Liver (tissue), 8 donors: ENCODE measurements at regions not wholly inside any gene's neighbourhood (a gene's known extent, or its start where the extent isn't known, plus 50 kb on each side); places are given as distances from the start of the nearest gene placed in this dataset.

Source experiments
- DNase-seq: peaks from one replicate; pipeline ENCODE4 v3.0.0-alpha.2; 2017; ENCODE audit warnings: low spot score
- H3K27ac ChIP-seq, 2 donors: one replicate each; pipeline ENCODE4 v1.7.0; 2013; ENCODE audit warnings: inconsistent platforms in 2 of 2, low read length in 2 of 2, control low read depth in 1 of 2, low read depth in 1 of 2, mild to moderate bottlenecking in 1 of 2
- H3K27me3 ChIP-seq, 4 donors: one replicate each; pipeline versions ENCODE4 v1.6.1 to v1.7.0; 2013; ENCODE audit warnings: low read length in 3 of 4, inconsistent platforms in 1 of 4, mild to moderate bottlenecking in 1 of 4, moderate library complexity in 1 of 4; ENCODE audit not compliant: control insufficient read depth in 4 of 4, insufficient read depth in 4 of 4
- H3K36me3 ChIP-seq, 4 donors: one replicate each; pipeline versions ENCODE4 v1.6.1 to v1.7.0; 2013; ENCODE audit warnings: low read length in 3 of 4, mild to moderate bottlenecking in 3 of 4, low read depth in 1 of 4, moderate library complexity in 1 of 4; ENCODE audit not compliant: control insufficient read depth in 4 of 4, insufficient read depth in 3 of 4
- H3K4me1 ChIP-seq, 4 donors: one replicate each; pipeline versions ENCODE4 v1.6.1 to v1.7.0; 2013; ENCODE audit warnings: low read length in 3 of 4, mild to moderate bottlenecking in 3 of 4, moderate library complexity in 1 of 4; ENCODE audit not compliant: control insufficient read depth in 4 of 4, insufficient read depth in 4 of 4
- H3K4me3 ChIP-seq, 3 donors: one replicate each; pipeline versions ENCODE4 v1.6.1 to v1.7.0; 2013; ENCODE audit warnings: low read length in 3 of 3, control low read depth in 1 of 3, low read depth in 1 of 3, mild to moderate bottlenecking in 1 of 3
- H3K9ac ChIP-seq, 2 donors: one replicate each; pipeline ENCODE4 v1.7.0; 2013; ENCODE audit warnings: low read length in 2 of 2, mild to moderate bottlenecking in 2 of 2, moderate library complexity in 2 of 2, control low read depth in 1 of 2, low read depth in 1 of 2
- H3K9me3 ChIP-seq, 4 donors: one replicate each; pipeline versions ENCODE4 v1.6.1 to v1.7.0; 2013; ENCODE audit warnings: low read length in 3 of 4; ENCODE audit not compliant: control insufficient read depth in 4 of 4
- ATF3 ChIP-seq: IDR thresholded peaks from 2 replicates; pipeline ENCODE4 v1.6.1; 2016; ENCODE audit warnings: antibody characterized with exemption
- CTCF ChIP-seq: fragments of 150-350 bp; IDR thresholded peaks from 2 replicates; pipeline ENCODE4 v1.5.1; 2017; ENCODE audit warnings: improper control_type of control experiment, low read depth, low read length; ENCODE audit not compliant: missing input control
- EGR1 ChIP-seq, 2 donors: IDR thresholded peaks; 2 replicates each; pipeline ENCODE4 v1.6.1; 2016 to 2018; ENCODE audit warnings: antibody characterized with exemption in 2 of 2, low read depth in 2 of 2
- FOXA1 ChIP-seq: IDR thresholded peaks from 2 replicates; pipeline ENCODE4 v1.6.1; 2016; ENCODE audit warnings: antibody characterized with exemption
- FOXA2 ChIP-seq: IDR thresholded peaks from 2 replicates; pipeline ENCODE4 v1.6.1; 2016; ENCODE audit warnings: antibody characterized with exemption
- GABPA ChIP-seq, 2 donors: IDR thresholded peaks in 1 of 2; conservative IDR thresholded peaks in 1 of 2; 2 replicates each; pipeline ENCODE4 v1.6.1; 2016; ENCODE audit warnings: antibody characterized with exemption in 2 of 2, mild to moderate bottlenecking in 1 of 2, moderate library complexity in 1 of 2
- HNF4A ChIP-seq, 2 donors: conservative IDR thresholded peaks; 2 replicates each; pipeline ENCODE4 v1.6.1; 2016; ENCODE audit warnings: antibody characterized with exemption in 2 of 2, mild to moderate bottlenecking in 2 of 2
- HNF4G ChIP-seq: IDR thresholded peaks from 2 replicates; pipeline ENCODE4 v1.6.1; 2016; ENCODE audit warnings: antibody characterized with exemption
- JUND ChIP-seq, 2 donors: IDR thresholded peaks; 2 replicates each; pipeline ENCODE4 v1.6.1; 2016; ENCODE audit warnings: antibody characterized with exemption in 2 of 2
- MAX ChIP-seq: IDR thresholded peaks from 2 replicates; pipeline ENCODE4 v1.6.1; 2016; ENCODE audit warnings: antibody characterized with exemption
- NR2F2 ChIP-seq: IDR thresholded peaks from 2 replicates; pipeline ENCODE4 v1.6.1; 2016; ENCODE audit warnings: antibody characterized with exemption
- RAD21 ChIP-seq, 2 donors: IDR thresholded peaks; 2 replicates each; pipeline ENCODE4 v1.6.1; 2016; ENCODE audit warnings: antibody characterized with exemption in 2 of 2, mild to moderate bottlenecking in 2 of 2
- RXRA ChIP-seq, 2 donors: IDR thresholded peaks; 2 replicates each; pipeline ENCODE4 v1.6.1; 2017 to 2018; ENCODE audit warnings: antibody characterized with exemption in 2 of 2, mild to moderate bottlenecking in 1 of 2
- SP1 ChIP-seq: IDR thresholded peaks from 2 replicates; pipeline ENCODE4 v1.6.1; 2018; ENCODE audit warnings: antibody characterized with exemption, mild to moderate bottlenecking
- TAF1 ChIP-seq: conservative IDR thresholded peaks from 2 replicates; pipeline ENCODE4 v1.6.1; 2016; ENCODE audit warnings: antibody characterized with exemption, mild to moderate bottlenecking
- YY1 ChIP-seq: IDR thresholded peaks from 2 replicates; pipeline ENCODE4 v1.6.1; 2016; ENCODE audit warnings: antibody characterized with exemption, mild to moderate bottlenecking
- ZBTB33 ChIP-seq: IDR thresholded peaks from 2 replicates; pipeline ENCODE4 v1.6.1; 2016; ENCODE audit warnings: antibody characterized with exemption
- WGBS: extraction: QIAGEN DNeasy Blood & Tissue Kit; methylation state at CpG from one replicate; pipeline ENCODE4 v1.1.7; 2013; 5-methylcytosine and 5-hydroxymethylcytosine counted together
- TF ChIP-seq, protein P1 (sequence below): IDR thresholded peaks from 2 replicates; pipeline ENCODE4 v1.6.1; 2016; ENCODE audit warnings: antibody characterized with exemption, mild to moderate bottlenecking
- donor health status: healthy.
- donor health status: healthy.
- donor health status: healthy.
- donor health status: healthy.
- donor health status: healthy.

GRCh38 chr6:4678506-4679300 lies 97.5 kb upstream of the CDYL start:
- no peak for DNase-seq
- Histone ChIP-seq H3K9me3 (no peaks in the 10 kb centered on the region), H3K9ac (no peak overlapping the region), H3K4me3 (no peak overlapping the region), H3K27me3 (peaks cover 0 to 2% (median under 1%) of the 10 kb centered on the region in 4 donors), H3K27ac (no peak overlapping the region), H3K4me1 (no peaks in the 10 kb centered on the region), H3K36me3 (no peaks in the 10 kb centered on the region)
- 79% methylated on average over 7 of the region's 7 CpGs for WGBS
- TF ChIP-seq ATF3 (no peak), NR2F2 (no peak), MAX (no peak), HNF4G (no peak), FOXA2 (no peak), EGR1 (IDR thresholded peaks at IDR 0.05; ENCODE audit: low read depth in 2 of 2) (no peak)
- TF ChIP-seq, protein P1, sequence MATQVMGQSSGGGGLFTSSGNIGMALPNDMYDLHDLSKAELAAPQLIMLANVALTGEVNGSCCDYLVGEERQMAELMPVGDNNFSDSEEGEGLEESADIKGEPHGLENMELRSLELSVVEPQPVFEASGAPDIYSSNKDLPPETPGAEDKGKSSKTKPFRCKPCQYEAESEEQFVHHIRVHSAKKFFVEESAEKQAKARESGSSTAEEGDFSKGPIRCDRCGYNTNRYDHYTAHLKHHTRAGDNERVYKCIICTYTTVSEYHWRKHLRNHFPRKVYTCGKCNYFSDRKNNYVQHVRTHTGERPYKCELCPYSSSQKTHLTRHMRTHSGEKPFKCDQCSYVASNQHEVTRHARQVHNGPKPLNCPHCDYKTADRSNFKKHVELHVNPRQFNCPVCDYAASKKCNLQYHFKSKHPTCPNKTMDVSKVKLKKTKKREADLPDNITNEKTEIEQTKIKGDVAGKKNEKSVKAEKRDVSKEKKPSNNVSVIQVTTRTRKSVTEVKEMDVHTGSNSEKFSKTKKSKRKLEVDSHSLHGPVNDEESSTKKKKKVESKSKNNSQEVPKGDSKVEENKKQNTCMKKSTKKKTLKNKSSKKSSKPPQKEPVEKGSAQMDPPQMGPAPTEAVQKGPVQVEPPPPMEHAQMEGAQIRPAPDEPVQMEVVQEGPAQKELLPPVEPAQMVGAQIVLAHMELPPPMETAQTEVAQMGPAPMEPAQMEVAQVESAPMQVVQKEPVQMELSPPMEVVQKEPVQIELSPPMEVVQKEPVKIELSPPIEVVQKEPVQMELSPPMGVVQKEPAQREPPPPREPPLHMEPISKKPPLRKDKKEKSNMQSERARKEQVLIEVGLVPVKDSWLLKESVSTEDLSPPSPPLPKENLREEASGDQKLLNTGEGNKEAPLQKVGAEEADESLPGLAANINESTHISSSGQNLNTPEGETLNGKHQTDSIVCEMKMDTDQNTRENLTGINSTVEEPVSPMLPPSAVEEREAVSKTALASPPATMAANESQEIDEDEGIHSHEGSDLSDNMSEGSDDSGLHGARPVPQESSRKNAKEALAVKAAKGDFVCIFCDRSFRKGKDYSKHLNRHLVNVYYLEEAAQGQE = no peak

DNA sequence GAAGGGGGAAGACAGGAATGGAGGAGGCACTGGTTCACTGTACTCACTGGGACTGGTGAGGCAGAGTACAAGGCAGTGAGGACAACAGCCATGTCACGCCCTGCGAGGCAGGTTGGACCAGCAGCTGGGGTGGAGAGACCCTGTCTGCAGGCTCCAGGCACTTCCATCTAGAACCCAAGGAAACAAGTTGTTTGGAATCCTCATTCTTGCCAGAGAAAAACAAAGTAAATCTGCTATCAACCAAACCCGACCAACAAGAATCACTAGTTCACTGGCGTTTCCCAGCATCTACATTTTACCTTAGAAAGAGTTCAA lies 98.5 kb upstream of the CDYL start:
- H3K9ac ChIP-seq = no peak overlapping the region
- no peaks in the 10 kb centered on the region for H3K4me1 ChIP-seq
- H3K4me3 ChIP-seq = no peak overlapping the region
- peaks cover 0 to 3% (median 1%) of the 10 kb centered on the region in 4 donors for H3K27me3 ChIP-seq
- no peak overlapping the region for H3K27ac ChIP-seq
- 81% methylated on average over 4 of the region's 4 CpGs for WGBS
- H3K36me3 ChIP-seq = no peaks in the 10 kb centered on the region
- no peaks in the 10 kb centered on the region for H3K9me3 ChIP-seq
- no peak for DNase-seq
- TF ChIP-seq FOXA1 (no peak), CTCF (no peak), SP1 (no peak), TAF1 (no peak), HNF4A (conservative IDR thresholded peaks at IDR 0.05) (no peak), JUND (IDR thresholded peaks at IDR 0.05) (no peak), GABPA (IDR thresholded peaks at IDR 0.05 in 1 of 2, conservative IDR thresholded peaks at IDR 0.05 in 1 of 2) (no peak), FOXA2 (no peak), YY1 (no peak), ZBTB33 (no peak), MAX (no peak), RAD21 (IDR thresholded peaks at IDR 0.05) (no peak), ATF3 (no peak), HNF4G (no peak), RXRA (IDR thresholded peaks at IDR 0.05) (no peak), EGR1 (IDR thresholded peaks at IDR 0.05; ENCODE audit: low read depth in 2 of 2) (no peak), NR2F2 (no peak)
- TF ChIP-seq, protein P1 = no peak
